Neuronal stem cell (in vitro differentiated cells): ENCODE measurements at regions not wholly inside any gene's neighbourhood (a gene's known extent, or its start where the extent isn't known, plus 50 kb on each side); places are given as distances from the start of the nearest gene placed in this dataset.

Experiments used
- DNase-seq: peaks from one replicate; pipeline ENCODE4 v3.0.0-alpha.2; 2013; ENCODE audit warnings: low spot score
- H2AFZ ChIP-seq: one replicate; pipeline ENCODE4 v1.6.1; 2013; ENCODE audit warnings: mild to moderate bottlenecking, low read length, inconsistent platforms
- H2AK5ac ChIP-seq: 2 replicates; pipeline ENCODE4 v1.6.1; 2013; ENCODE audit warnings: low read depth, mild to moderate bottlenecking, inconsistent platforms, low read length, moderate library complexity, mixed read lengths
- H2BK120ac ChIP-seq: 2 replicates; pipeline ENCODE4 v1.6.1; 2013; ENCODE audit warnings: low read depth, mild to moderate bottlenecking, inconsistent platforms, low read length, moderate library complexity, mixed read lengths
- H2BK12ac ChIP-seq: one replicate; pipeline ENCODE4 v1.6.1; 2013; ENCODE audit warnings: low read length, inconsistent platforms
- H2BK15ac ChIP-seq: 2 replicates; pipeline ENCODE4 v1.6.1; 2013; ENCODE audit warnings: mild to moderate bottlenecking, low read length, inconsistent platforms, mixed read lengths
- H2BK5ac ChIP-seq: one replicate; pipeline ENCODE4 v1.6.1; 2013; ENCODE audit warnings: inconsistent platforms, mild to moderate bottlenecking, low read length, moderate library complexity
- H3K14ac ChIP-seq: one replicate; pipeline ENCODE4 v1.6.1; 2013; ENCODE audit warnings: low read length, inconsistent platforms
- H3K18ac ChIP-seq: 2 replicates; pipeline ENCODE4 v1.6.1; 2013; ENCODE audit warnings: low read length, inconsistent platforms
- H3K23ac ChIP-seq: 2 replicates; pipeline ENCODE4 v1.6.1; 2013; ENCODE audit warnings: low read depth, mild to moderate bottlenecking, mixed read lengths, low read length, inconsistent platforms; ENCODE audit not compliant: poor library complexity
- H3K27ac ChIP-seq: replicated peaks from 3 replicates; pipeline ENCODE4 v1.5.1; 2013; ENCODE audit warnings: low read length, inconsistent platforms
- H3K27me3 ChIP-seq, 3 experiments: 2 replicates each; pipeline ENCODE4 v1.6.1; 2013; ENCODE audit warnings: low read length in 3 of 3, mild to moderate bottlenecking in 2 of 3, inconsistent platforms in 1 of 3, low read depth in 1 of 3, mixed read lengths in 1 of 3, moderate library complexity in 1 of 3; ENCODE audit not compliant: control insufficient read depth in 3 of 3, insufficient read depth in 3 of 3
- H3K36me3 ChIP-seq, 2 donors: replicated peaks in 1 of 2; 2 replicates each; pipeline ENCODE4 v1.6.1; 2013; ENCODE audit warnings: low read length in 2 of 2; ENCODE audit not compliant: control insufficient read depth in 2 of 2, insufficient read depth in 2 of 2
- H3K4ac ChIP-seq: 2 replicates; pipeline ENCODE4 v1.6.1; 2013; ENCODE audit warnings: inconsistent platforms, mild to moderate bottlenecking, low read length, moderate library complexity
- H3K4me1 ChIP-seq, 2 donors: 1 replicate in 1 of 2; 2 replicates in 1 of 2; pipeline ENCODE4 v1.6.1; 2013; ENCODE audit warnings: low read length in 2 of 2, low read depth in 1 of 2; ENCODE audit not compliant: control insufficient read depth in 2 of 2, insufficient read depth in 1 of 2
- H3K4me2 ChIP-seq: one replicate; pipeline ENCODE4 v1.6.1; 2013; ENCODE audit warnings: mild to moderate bottlenecking, low read length, inconsistent platforms; ENCODE audit not compliant: insufficient read depth, poor library complexity, severe bottlenecking
- H3K4me3 ChIP-seq, 2 donors: 2 replicates each; pipeline ENCODE4 v1.5.1; 2013; ENCODE audit warnings: low read length in 2 of 2, mild to moderate bottlenecking in 2 of 2, inconsistent platforms in 1 of 2, moderate library complexity in 1 of 2
- H3K79me1 ChIP-seq: one replicate; pipeline ENCODE4 v1.6.1; 2013; ENCODE audit warnings: low read depth, mild to moderate bottlenecking, inconsistent platforms, low read length, moderate library complexity
- H3K9ac ChIP-seq: one replicate; pipeline ENCODE4 v1.6.1; 2013; ENCODE audit warnings: mild to moderate bottlenecking, low read depth, low read length, inconsistent platforms; ENCODE audit not compliant: poor library complexity
- H3K9me3 ChIP-seq, 2 donors: replicated peaks in 1 of 2; 2 replicates each; pipeline versions ENCODE3 to v1.6.1; 2013; ENCODE audit warnings: low read length in 2 of 2, mild to moderate bottlenecking in 2 of 2, inconsistent platforms in 1 of 2, low read depth in 1 of 2, mixed read lengths in 1 of 2, moderate library complexity in 1 of 2; ENCODE audit not compliant: control insufficient read depth in 2 of 2, insufficient read depth in 1 of 2
- H4K8ac ChIP-seq: one replicate; pipeline ENCODE4 v1.6.1; 2013; ENCODE audit warnings: low read depth, mild to moderate bottlenecking, inconsistent platforms, low read length, moderate library complexity
- H4K91ac ChIP-seq: one replicate; pipeline ENCODE4 v1.6.1; 2013; ENCODE audit warnings: low read length, low read depth, mild to moderate bottlenecking, inconsistent platforms; ENCODE audit not compliant: poor library complexity
- WGBS, 2 donors: extraction: QIAGEN DNeasy Blood & Tissue Kit; methylation state at CpG; one replicate each; pipeline ENCODE4 v1.1.7; 2013; ENCODE audit warnings: missing lambda C conversion rate in 2 of 2, mixed read lengths in 1 of 2; ENCODE audit not compliant: insufficient read length in 2 of 2, insufficient replicate concordance in 1 of 2; ENCODE audit errors: extremely low coverage in 2 of 2; 5-methylcytosine and 5-hydroxymethylcytosine counted together

DNA sequence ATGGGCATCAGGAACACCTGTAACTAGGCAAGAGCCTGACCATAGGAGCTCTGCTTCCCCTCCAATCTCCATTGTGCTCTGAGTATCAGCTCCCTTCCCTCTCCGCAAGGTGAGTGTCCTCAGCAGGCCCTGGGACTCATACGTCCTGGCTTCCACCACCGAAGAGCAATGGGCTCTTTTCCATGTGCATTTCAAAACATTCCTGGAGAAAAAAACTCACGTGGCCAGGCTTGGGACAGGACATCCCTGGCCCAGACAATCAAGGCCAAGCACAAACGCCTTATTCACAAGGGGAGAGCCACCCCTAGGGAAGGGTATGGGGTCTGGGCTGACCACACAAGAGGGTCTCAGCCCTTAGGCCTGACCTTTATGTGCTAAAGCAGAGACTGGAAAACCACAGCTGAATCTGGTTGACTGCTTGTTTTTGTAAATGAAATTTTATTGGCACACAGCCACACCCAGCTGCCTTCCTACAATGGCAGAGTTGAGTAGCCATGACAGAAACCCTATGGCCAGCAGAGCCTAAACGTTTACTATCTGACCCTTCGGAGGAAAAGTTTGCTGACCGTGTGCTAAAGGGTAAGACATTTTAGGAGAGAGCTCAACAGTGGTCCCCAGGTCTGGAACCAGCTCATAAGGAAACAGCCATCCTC is 175.7 kb upstream of the ARL4C start:
- no peak overlapping the region for H2BK15ac ChIP-seq
- H2BK120ac ChIP-seq = no peak overlapping the region
- H4K91ac ChIP-seq = no peak overlapping the region
- DNase-seq = no peak
- H4K8ac ChIP-seq = no peak overlapping the region
- H3K23ac ChIP-seq = no peak overlapping the region
- H3K4me2 ChIP-seq = no peak overlapping the region
- no peak overlapping the region for H2BK5ac ChIP-seq
- H3K14ac ChIP-seq = no peak overlapping the region
- H3K27ac ChIP-seq = no peak overlapping the region
- H3K36me3 ChIP-seq = no peaks in the 10 kb centered on the region
- no peak overlapping the region for H2BK12ac ChIP-seq
- H3K4me1 ChIP-seq = peaks cover 22 to 27% of the 10 kb centered on the region in 2 donors
- peak overlapping the region; percentile 77 for H3K18ac ChIP-seq
- H2AFZ ChIP-seq = no peak overlapping the region
- H3K9me3 ChIP-seq = peaks cover 0 to 21% of the 10 kb centered on the region in 2 donors
- H3K9ac ChIP-seq = no peak overlapping the region
- no peak overlapping the region for H2AK5ac ChIP-seq
- H3K27me3 ChIP-seq = no peaks in the 10 kb centered on the region
- no peaks in the 10 kb centered on the region for H3K79me1 ChIP-seq
- no peak overlapping the region for H3K4ac ChIP-seq
- no CpG with 5 or more reads among the region's 8 CpGs for WGBS, 2 donors
- H3K4me3 ChIP-seq = no peak overlapping the region

DNA sequence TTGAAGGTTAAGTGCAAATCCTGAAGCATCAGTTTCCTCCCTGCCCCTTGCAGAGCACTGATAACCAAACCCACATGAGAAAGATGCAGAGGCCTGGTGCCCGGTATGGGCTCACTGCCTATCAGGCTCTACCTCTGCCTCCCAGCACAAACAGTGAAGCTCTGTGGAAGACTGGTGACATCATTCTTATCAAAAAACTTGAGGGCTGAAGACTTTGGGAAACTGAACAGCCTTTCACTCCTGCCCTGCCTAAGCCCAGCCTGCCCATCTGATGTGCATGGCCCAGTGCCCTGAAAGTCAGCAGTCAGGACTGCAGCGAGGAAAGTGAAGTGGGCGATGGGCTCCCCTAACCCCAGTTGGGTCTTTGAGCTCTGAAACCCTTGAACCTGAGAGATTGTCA is 174.8 kb upstream of the ARL4C start:
- peak overlapping the region; percentile 31 for H2BK5ac ChIP-seq
- WGBS, 2 donors = no CpG with 5 or more reads among the region's 3 CpGs
- no peak overlapping the region for H4K91ac ChIP-seq
- no peaks in the 10 kb centered on the region for H3K27me3 ChIP-seq
- H2BK120ac ChIP-seq = no peak overlapping the region
- H3K4me1 ChIP-seq = peaks cover 16 to 23% of the 10 kb centered on the region in 2 donors
- no peak overlapping the region for H2BK15ac ChIP-seq
- H3K14ac ChIP-seq = no peak overlapping the region
- no peaks in the 10 kb centered on the region for H3K79me1 ChIP-seq
- H2AFZ ChIP-seq = no peak overlapping the region
- peaks cover 0 to 22% of the 10 kb centered on the region in 2 donors for H3K9me3 ChIP-seq
- no peak overlapping the region for H3K4ac ChIP-seq
- peak overlapping the region; percentile 41 for H3K18ac ChIP-seq
- H2BK12ac ChIP-seq = no peak overlapping the region
- DNase-seq = no peak
- H3K4me3 ChIP-seq = no peak overlapping the region
- H4K8ac ChIP-seq = peak overlapping the region; percentile 33
- H3K36me3 ChIP-seq = no peaks in the 10 kb centered on the region
- H3K23ac ChIP-seq = no peak overlapping the region
- no peak overlapping the region for H3K9ac ChIP-seq
- peak overlapping the region; percentile 26 for H2AK5ac ChIP-seq
- H3K4me2 ChIP-seq = no peak overlapping the region
- H3K27ac ChIP-seq = no peak overlapping the region

DNA sequence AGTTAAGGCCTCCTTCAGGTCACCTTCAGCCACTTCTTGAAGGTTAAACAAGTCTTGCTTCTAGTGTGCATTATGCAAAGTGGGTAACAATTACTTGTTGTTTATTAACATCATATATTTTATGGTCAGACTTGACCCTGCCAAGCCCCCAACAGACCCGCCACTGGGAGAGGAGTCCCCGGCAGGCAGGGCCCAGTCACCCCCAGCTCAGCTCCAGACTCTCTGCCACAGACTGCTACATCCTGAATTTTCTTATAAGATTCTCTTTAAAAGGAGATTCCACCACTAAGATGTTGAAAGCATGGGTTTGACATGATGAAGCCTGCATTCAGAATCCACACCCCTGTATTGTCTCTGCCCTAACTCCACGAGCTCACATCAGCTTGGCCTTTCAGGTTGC is 174.3 kb upstream of the ARL4C start:
- Histone ChIP-seq H4K8ac (no peak overlapping the region), H3K79me1 (no peaks in the 10 kb centered on the region), H2BK15ac (no peak overlapping the region), H4K91ac (no peak overlapping the region), H3K4me1 (peaks cover 11 to 20% of the 10 kb centered on the region in 2 donors), H2BK120ac (no peak overlapping the region), H2BK5ac (peak overlapping the region; percentile 31), H2AFZ (no peak overlapping the region), H3K4me3 (no peak overlapping the region), H3K9ac (no peak overlapping the region), H3K27me3 (no peaks in the 10 kb centered on the region), H3K23ac (no peak overlapping the region), H3K18ac (peak overlapping the region; percentile 41), H3K14ac (no peak overlapping the region), H3K4ac (no peak overlapping the region), H2BK12ac (no peak overlapping the region), H3K4me2 (no peak overlapping the region), H3K36me3 (no peaks in the 10 kb centered on the region), H3K27ac (no peak overlapping the region), H3K9me3 (peaks cover 0 to 22% of the 10 kb centered on the region in 2 donors), H2AK5ac (peak overlapping the region; percentile 26)
- WGBS, 2 donors = no CpG with 5 or more reads among the region's 3 CpGs
- no peak for DNase-seq

DNA sequence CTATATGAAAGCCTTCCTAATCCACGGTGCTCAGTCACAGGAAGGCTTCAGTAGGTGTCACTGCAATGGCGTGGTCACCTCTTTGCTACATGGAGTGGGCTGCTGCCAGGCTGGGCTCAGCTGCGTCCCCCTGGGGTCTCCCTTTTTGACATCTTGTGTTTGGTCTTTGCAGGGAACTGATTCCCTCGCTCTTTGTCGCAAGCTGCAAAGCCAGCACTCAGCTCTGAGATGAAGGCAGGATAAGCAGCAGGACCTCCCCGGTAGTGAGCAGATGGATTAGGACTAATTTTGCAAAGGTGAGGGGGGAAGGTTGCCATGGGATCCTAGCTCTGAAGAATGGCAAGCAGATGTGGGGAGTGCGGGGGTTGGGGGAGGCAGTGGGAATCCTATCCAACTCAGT is 173.9 kb upstream of the ARL4C start:
- H2AK5ac ChIP-seq = no peak overlapping the region
- H2BK15ac ChIP-seq = no peak overlapping the region
- H4K8ac ChIP-seq = no peak overlapping the region
- DNase-seq = no peak
- H3K4me2 ChIP-seq = no peak overlapping the region
- H3K27ac ChIP-seq = peak overlapping the region; percentile 40
- no peak overlapping the region for H3K4ac ChIP-seq
- H3K9me3 ChIP-seq = peaks cover 0 to 26% of the 10 kb centered on the region in 2 donors
- H2BK5ac ChIP-seq = no peak overlapping the region
- peaks cover 7 to 18% of the 10 kb centered on the region in 2 donors for H3K4me1 ChIP-seq
- H3K18ac ChIP-seq = peak overlapping the region; percentile 41
- H3K14ac ChIP-seq = no peak overlapping the region
- H3K9ac ChIP-seq = no peak overlapping the region
- H2BK12ac ChIP-seq = no peak overlapping the region
- WGBS, 2 donors = no CpG with 5 or more reads among the region's 7 CpGs
- H3K36me3 ChIP-seq = no peaks in the 10 kb centered on the region
- H4K91ac ChIP-seq = no peak overlapping the region
- H3K79me1 ChIP-seq = no peaks in the 10 kb centered on the region
- H3K27me3 ChIP-seq = no peaks in the 10 kb centered on the region
- no peak overlapping the region for H2BK120ac ChIP-seq
- H3K4me3 ChIP-seq = no peak overlapping the region
- no peak overlapping the region for H3K23ac ChIP-seq
- no peak overlapping the region for H2AFZ ChIP-seq
